Eye (tissue), 1 donor: ENCODE measurements at regions not wholly inside any gene's neighbourhood (a gene's known extent, or its start where the extent isn't known, plus 50 kb on each side); places are given as distances from the start of the nearest gene placed in this dataset.
"Not testable (repeated sequence)": the region's sequence is repeated elsewhere in the genome, so short reads cannot be mapped to it uniquely, and the experiment has no call there.

Source experiments
- DNase-seq: peaks from one replicate; pipeline ENCODE4 v3.0.0-alpha.2; 2015

DNA sequence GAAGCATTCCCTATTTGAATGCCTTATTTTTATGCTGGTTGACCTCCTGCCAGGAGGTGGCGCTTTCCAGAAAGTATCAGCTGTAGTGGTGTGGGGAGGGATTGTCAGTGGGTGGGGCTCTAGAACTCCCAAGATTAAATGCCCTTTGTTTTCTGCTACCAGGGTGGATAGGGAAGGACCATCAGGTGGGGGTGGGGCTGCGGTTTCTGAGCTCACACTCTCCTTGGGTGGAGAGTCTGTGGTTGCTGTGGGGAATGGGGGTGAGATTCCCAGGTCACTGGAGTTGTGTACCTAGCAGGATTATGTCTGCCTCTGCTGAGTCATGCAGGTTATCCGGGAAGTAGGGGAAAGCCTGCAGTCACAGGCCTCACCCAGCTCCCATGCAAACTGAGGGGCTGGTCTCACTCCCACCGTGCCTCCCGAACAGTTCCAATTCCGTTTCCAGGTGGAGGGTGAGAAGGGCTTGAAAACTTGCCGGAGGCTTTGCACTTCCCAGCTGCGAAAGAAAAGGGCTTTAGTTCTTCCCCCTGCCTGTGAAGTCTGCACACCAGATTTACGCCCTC is 68.3 kb downstream of the ALG10B start:
- DNase-seq = no peak

DNA sequence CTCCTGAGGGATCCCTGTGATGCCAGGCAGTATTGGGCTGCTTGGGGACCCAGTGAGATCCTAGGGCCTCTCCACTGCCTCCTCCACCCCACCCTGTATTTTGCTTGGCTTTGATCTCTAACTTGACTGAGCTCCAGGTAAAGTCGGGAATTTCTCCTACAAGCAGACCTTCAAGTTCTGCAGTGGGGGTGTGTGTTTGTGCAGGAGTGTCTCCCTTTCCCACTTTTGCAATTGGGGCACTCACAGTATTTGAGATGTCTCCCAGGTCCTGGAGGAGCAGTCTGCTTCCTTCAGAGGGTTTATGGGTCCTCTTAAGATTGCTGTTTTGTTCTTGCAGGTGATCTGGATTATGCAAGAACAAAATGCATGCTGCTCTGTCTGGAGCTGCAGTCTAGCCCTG is 68.9 kb downstream of the ALG10B start:
- no peak for DNase-seq

DNA sequence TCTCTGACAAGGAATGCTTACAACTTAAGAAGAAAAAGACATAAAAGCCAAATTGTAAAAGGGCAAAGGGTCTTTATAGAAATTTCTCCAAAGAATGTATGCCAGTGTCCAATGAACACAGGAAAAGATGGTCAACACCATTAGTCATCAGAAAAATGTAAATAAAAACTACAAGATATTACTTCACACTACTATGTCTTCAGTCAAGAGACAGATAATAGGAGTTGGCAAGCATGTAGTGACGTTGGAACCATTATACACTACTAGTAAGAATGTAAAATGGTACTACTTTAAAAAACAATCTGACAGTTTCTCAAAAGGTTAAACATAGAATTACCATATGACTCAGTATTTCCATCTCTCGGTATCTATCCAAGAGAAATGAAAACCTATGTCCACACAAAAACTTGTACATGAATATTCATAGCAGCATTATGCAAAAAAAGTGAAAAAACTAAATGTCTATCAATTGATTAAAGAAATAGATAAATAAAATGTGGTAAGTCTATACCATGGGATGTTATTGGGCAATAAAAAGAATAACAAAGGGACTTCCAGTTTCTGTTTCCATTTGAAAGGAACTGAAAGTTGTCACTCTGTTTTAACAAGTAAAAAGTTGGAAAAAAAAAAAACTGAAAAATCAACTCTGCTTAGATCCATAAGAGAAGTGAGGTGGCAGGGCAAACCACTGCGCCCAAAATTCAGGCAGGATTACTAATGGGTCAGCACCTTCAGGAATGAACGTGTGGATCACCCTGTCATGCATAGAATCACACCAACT is 69.8 kb downstream of the ALG10B start:
- no peak for DNase-seq

DNA sequence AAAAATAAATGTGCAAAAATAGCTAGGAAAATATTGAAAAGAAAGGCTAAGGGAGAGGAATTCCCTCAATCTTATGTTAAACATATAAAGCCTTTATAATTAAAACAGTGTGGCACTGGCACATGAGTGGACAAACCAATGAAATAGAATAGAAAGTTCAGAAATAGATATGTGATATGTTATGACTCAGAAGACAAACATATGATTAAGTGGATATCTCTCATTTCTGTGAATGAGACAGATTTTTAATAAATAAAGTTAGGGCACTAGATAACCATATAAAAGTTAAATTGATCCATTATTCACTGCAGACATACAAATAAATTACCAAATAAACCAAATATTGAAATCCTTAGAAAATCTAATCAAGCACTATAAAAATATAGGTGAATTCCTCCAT is 73.0 kb downstream of the ALG10B start:
- DNase-seq = no peak

DNA sequence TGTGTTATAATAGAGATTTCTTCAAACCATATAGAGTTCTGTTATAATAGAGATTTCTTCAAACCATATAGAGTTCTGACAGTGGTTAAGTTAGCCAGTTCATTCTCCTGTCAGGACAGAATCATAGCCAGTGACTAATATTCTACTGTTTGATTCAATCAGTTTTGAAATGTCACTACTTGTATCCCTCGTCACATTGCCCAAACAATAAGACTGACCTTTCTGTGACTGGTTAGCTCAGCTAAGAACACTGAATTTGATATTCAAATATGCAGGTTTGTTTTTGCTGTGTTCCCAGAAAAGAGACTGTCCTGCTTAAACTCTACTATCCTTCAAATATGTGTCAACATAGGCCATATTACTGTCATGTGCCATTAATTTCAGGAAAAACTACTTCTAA is 74.4 kb downstream of the ALG10B start:
- no peak for DNase-seq

DNA sequence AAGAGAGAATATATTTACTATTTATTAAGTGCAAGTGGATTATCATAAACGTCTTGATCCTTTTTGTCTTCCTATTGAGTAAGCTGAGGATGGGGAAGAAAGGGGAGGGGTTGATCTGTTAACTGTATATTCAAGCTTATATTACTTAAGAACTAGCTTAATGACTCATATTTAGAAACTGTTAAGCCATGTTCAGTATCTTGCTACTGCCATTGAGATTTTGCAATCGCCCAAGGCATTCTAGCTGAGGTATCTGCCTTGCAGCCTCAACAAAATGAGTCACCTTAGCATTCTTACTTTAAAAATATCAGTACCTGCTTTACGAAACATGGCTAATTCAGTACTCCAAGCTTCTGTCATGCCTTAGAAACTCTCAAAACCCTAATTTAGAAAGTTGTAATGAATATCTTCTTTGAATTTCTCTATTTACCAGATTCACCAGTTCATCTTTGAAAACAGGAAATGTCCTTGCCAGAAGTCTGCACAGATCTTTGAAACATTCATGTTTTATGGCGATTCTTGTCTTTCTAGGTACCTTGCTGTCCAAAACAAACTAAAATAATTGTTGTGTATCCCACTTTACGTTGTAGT is 76.1 kb downstream of the ALG10B start:
- no peak for DNase-seq

DNA sequence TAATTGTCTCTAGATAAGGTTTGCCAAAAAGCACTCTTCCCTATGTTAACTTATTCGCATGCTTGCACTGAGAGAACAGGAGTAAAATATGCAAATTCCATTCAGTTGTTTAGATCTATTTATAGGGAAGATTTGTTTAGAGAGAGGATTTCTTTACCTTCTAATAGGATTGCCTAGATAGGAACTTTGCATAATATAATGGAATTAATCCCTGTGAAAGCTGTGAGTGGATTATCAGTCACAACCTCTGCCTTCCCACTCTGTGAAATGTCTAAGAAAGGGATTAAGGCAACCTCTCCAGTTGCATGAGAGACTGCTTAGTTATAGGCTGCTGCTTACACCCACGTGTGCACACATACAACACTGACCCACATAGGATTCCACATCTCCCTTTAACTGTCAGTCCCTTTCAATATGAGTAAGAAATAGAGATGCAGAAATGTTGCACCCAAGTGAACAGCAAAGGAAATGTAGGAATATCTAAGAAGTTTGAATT is 83.2 kb downstream of the ALG10B start:
- no peak for DNase-seq

DNA sequence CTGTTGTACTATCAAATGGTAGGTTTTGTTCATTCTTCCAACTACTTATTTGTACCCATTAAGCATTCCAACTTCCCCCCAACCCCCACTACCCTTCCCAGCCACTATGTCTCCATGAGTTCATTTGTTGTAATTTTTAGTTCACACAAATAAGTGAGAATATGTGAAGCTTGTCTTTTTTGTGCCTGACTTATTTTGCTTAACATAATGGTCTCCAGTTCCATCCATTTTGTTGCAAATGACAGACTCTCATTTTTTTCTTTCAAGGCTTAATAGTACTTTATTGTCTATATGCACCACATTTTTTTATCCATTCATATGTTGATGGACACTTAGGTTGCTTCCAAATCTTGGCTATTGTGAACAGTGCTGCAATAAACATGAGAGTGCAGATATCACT is 86.2 kb downstream of the ALG10B start:
- no peak for DNase-seq

DNA sequence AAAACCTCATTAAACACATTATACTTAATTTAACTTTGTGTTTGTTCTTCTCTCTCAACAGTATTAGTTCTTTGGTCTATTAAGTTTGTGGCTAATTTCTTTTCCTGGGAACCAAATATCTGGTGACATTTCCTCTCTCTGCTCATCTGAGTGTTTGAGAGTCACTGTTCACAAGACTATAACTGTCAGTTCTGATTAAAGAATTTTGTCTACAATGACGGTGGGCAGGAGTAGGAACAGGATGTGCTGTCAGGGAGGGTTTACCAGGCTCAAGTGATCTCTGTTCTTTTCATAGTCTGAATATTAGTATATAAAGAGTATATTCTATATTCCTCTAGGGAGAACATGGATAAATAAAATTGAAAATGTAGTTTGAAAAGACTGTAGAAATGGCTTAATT is 92.9 kb downstream of the ALG10B start:
- peak; percentile 88 for DNase-seq

DNA sequence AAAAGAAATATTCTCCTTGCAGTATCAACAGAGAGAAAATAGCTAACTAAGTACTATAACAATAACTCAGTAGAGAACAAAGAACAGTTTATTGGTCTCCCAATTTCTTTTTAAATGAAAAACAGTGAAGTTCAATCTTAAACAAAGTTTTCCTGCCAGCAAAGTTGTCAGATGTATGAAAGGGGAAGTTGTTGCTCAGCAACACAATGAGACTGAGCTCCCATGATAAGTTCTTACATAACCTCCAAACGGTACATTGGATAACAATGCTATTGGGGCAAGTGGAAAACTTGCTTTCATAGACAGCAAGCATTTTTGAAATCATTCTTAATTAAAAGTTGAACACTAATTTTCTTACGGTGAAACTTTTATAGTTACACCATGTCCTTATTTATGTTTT is 94.9 kb downstream of the ALG10B start:
- DNase-seq = peak; percentile 13

DNA sequence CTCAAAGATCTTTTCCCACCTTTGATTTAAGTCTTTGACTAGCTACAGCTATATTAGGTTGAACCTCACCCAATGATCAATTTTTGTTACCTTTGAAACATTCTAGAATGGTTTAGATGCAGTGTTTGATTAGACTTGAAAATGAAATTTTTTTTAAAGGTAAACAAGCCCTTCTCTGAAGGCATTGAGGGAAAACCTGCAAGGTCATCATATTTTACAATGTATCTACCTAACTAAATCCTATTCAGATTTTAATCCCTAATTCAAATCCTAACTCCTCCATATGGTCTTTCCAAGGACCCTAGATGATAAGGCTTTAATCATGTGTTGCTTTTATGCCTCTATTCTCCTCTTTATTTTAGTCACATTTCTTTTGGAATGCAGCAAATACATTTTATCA is 95.4 kb downstream of the ALG10B start:
- DNase-seq = no peak

DNA sequence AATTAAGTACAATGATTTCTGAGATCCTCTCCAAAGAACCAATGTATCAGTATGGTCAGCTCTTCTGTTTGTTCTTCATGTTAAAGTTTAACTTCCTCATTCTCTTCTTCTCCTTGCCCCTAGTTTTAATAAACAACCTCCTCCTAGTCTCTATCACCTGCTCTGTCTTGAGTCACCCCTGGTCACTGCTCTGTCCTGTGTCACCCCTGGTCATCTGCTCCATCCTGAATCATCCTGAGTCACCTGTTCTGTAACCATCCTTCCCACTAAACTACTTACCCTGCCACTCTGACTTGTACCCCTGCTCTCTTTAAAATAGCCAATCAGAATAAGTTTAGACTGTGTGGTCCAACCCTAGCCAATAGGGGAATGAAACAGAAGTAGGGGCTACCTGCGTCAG is 100.5 kb downstream of the ALG10B start:
- no peak for DNase-seq

DNA sequence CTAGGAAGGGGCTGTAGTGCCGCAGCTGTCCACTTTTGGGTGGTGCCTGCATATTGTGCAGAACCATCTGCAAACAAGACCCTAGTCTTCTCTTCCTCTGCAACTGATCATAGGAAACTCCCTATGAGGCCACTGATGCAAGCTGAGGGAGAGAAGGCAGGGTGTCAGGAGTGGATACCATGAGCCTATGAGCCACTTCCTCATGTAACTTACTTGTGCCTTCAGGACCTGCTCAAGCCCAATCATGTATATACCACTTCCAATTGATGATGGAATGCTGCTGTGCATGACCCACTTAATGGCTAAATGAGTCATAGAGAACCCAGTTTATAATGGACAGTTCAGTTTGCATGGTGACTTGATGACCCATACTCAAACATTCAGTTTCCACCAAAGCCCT is 107.9 kb downstream of the ALG10B start:
- no peak for DNase-seq

DNA sequence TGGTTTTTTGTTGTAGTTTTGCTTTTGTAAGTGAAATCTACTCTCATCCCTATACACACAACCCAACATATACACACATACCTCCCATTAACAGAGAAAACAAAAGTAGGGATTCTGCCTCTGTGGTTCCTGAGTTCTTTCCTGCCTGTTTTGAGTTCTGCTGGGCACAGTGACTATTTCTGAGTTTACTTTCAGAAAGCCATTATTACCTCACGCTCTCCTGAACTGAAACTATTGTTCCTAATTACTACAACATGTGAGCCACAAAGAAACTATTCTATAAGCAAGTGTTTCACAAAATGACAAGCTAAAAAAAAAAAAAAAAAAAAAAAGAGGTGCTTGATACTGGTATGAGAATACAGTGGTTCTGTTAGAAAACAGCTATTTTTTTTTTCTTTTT is 110.9 kb downstream of the ALG10B start:
- DNase-seq = peak; percentile 11

DNA sequence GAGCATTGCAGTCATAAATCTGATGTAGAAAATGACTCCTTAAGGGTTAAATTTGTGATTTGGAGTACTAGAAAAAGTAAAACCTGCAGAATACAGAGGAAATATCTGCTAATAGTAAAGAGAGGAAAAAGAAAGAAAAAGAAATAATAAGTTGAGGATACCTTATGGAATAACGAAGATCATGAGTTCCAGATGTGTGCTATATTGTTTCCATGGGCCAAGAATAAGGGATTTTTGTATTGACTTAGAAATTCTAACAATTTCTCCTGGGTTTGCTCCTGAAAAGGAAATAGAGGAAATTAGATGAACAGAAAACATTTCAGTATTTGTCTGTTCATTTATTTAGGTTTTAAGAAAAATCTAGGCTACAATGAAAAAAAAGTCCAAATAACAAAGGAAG is 115.3 kb downstream of the ALG10B start:
- DNase-seq = no peak

DNA sequence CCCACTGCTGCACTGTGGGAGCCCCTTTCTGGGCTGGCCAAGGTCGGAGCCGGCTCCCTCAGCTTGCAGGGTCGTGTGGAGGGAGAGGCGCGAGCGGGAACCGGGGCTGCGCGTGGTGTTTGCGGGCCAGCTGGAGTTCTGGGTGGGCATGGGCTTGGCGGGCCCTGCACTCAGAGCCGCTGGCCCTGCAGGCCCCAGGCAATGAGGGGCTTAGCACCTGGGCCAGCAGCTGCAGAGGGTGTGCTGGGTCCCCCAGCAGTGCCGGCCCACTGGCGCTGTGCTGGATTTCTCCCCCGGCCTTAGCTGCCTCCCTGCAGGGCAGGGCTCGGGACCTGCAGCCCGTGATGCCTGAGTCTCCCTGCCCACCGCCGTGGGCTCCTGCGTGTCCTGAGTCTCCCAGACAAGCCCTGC is 125.3 kb downstream of the ALG10B start:
- DNase-seq = not testable (repeated sequence)

DNA sequence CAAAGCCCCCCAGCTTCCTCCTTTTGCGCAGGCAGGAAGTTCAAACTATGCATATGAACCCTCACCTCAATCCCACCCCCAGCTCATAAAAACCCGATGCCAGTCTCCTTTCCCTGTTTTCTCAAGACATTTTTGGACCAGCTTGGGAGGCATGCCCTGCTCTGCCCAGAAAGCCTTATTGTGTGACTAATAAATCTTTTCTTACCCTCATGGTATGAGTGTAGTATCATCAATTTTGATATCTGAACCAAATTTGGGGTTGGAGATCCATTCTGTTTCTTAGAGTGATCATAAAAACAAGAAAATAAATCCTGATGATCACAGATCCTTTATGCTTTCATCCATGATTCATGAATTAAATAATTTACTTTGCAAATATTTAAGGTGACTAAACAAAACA is 128.5 kb downstream of the ALG10B start:
- no peak for DNase-seq

DNA sequence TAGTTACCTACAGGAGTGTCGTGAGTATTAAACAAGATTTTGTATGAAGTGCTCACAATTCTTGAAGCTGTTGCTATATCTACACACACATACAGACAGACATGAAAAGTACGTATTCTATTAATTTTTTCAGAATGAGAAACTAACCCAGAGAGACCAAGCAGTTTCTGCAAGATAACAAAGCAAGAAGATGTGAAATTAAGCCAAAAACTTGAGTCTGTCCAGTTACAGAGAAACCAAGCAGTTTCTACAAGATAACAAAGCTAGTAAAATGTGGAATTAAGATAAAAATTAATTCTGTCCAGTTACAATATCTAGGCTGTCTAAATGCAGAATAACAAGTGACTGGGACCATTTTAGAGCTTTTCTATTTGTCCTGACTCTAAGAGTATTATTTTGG is 132.4 kb downstream of the ALG10B start:
- DNase-seq = no peak

DNA sequence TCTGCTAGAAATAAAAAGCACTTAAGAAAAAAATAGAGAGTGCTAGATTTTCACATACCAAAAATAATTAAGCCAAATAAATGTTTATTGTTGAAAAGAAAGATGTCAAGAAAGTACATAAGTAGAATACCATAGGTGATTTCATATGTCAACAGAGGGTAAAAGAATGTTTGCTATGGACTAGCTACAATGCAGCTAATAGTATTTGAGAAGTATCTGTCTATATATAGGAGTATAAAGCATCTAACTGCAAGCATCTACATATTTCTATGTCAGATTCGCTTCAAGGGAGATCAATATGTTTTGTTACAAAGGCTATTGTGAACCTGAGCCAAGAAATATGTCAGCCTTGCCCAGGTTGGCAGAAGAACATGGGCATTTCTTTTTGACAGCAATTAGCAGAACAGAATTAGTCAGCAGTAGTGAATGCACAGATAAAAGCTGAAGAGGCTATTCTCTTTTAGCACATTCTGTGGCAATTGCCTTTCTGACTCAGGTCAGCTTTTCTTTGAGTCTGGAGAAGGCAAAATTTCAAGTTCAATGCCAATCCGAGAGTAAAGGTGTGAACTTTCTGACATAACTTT is 140.1 kb downstream of the ALG10B start:
- DNase-seq = no peak

DNA sequence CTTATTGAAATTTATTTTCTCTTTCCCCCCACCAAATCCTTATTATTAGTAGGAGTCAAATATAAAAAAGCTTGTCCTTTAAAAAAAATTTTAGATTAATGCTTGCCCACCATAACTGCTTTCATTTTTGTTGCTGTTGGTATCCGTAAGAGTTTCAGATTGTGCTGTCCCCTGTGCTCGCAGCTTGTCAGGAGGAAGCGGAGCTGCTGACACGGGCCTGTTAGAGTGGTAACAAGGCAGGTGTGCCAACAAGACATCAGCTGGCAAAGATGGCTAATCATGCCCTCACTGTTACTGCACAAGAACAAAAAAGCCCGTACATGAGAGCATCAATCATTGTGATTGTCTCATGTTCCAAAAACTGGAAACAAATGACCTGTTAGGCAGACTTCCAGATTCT is 148.4 kb downstream of the ALG10B start:
- no peak for DNase-seq

DNA sequence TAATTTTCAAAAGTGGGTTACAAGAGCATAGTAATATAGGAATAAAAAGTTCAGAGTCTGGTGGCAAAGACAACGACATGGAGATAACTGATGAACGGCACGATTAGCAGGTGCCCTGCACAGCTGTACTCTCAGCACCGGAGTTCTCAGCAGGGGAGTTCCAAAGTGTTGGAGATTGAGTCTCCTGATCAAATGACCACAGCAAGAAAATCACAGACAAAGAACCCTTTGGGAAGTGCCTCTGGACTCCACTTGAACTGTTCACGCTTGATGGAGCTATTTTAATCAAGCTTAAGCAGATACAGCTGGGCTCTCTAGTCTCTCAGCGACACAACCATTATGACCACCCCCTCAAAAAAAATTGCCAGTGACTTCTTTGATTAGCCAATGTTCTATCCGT is 153.1 kb downstream of the ALG10B start:
- DNase-seq = peak; percentile 86

DNA sequence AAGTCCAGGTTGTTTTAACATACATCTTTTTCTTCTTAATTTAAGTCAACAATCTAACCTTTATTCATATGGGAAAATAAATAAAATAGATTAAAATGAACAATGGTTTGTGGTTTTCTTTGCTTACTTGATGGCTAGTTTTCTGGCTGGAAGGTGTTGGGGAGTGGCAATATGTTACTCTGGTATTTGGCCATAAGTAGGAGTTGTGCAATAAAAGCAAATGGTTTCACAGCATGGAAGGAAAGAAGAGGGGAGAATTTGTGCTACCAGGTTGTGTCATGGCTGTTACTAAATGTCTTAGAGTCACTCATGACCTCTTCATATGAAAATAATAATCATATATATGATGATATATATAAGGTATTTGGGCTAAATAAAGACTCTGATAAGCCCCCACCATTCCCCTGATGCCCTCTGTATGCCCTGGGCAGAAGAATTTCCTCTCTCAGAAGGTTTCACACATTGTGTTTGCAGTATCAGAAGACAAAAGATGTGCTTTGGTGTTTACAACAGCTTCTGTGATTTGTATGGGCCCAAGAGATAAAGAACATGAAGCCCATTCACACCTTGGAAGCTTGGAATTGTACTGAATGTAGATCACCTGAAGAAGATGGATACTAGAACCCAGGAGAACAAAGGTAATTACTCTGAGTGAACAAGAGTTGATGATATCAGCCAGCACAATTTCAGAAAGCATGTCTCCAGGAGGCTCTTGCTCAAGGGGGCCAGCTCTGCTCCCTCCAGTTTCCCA is 160.9 kb downstream of the ALG10B start:
- no peak for DNase-seq

DNA sequence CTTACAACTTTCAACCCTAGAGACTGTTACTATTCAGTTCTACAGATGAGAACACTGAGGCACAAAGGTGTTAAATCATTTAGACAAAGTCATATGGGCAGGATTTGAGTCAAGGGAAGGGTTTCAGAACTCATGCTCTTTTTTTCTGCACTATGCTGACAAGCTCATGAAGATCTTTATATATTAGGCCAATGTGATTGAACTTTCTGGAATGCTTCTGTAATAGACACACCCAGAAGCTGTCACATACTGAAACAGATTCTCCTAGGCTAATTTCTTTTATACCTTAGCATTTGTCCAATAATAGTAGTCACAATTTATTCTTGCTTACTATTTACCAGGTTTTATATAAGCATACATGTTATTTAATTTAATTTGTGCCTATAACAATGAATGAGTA is 164.0 kb downstream of the ALG10B start:
- DNase-seq = no peak
